ENCODE measurements at regions not wholly inside any gene's neighbourhood (a gene's known extent, or its start where the extent isn't known, plus 50 kb on each side); places are given as distances from the start of the nearest gene placed in this dataset.

DNA sequence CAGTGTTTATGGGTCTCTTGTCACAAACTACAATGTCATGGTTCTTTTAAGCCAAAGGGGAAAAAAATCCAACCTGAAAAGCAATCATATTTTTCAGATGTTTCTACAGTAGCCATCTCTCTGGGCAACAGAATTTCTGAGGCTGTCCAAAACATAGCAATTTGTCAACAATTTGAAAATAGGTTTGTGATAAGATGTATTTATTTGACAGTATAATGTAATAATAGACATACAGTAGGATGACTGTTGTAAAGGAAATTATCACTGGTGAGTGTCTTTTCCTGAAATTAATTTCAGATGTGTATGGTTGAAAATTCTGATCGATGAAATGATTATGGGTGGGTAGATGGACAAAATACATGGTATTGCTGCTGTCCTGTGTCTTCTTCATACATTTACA lies 1230.1 kb upstream of the CDH2 start:
- TF ChIP-seq POLR2A (IDR thresholded peaks at IDR 0.05; ENCODE audit: low read length) (no peak), GATA1 (IDR thresholded peaks at IDR 0.05; ENCODE audit: low read depth, low read length) (no peak)

Measured in erythroblast (primary cell).